Mammary epithelial cell (primary cell): ENCODE measurements at regions not wholly inside any gene's neighbourhood (a gene's known extent, or its start where the extent isn't known, plus 50 kb on each side); places are given as distances from the start of the nearest gene placed in this dataset.

Experiments used
- CTCF ChIP-seq, 2 donors: IDR thresholded peaks in 1 of 2; conservative IDR thresholded peaks in 1 of 2; 2 replicates each; pipeline ENCODE4 v1.5.1; 2011 to 2012; ENCODE audit warnings: inconsistent platforms in 2 of 2, low read length in 2 of 2, mild to moderate bottlenecking in 2 of 2, control low read depth in 1 of 2, low read depth in 1 of 2; ENCODE audit not compliant: insufficient read depth in 1 of 2; ENCODE audit errors: extremely low read depth in 1 of 2
- EZH2 ChIP-seq: IDR thresholded peaks from 2 replicates; pipeline ENCODE4 v1.6.1; 2012; ENCODE audit warnings: low read length, inconsistent platforms, borderline replicate concordance

- no peak for TF ChIP-seq CTCF (conservative IDR thresholded peaks at IDR 0.05 in 1 of 2, IDR thresholded peaks at IDR 0.05 in 1 of 2; ENCODE audit: extremely low read depth in 1 of 2, insufficient read depth in 1 of 2, low read depth in 1 of 2, low read length in 2 of 2)
- no peak for TF ChIP-seq EZH2
These were observed 172.3 kb downstream of the ICOS start for GRCh38 chr2:204108781-204109295.
